IMR-90 (cell line): ENCODE measurements at regions not wholly inside any gene's neighbourhood (a gene's known extent, or its start where the extent isn't known, plus 50 kb on each side); places are given as distances from the start of the nearest gene placed in this dataset.

Experiments
- ATAC-seq: fragments of 200-7000 bp; cut with Tn5 transposase; 2 replicates; pipeline ENCODE4 v1.9.1; 2020; ENCODE audit warnings: low read depth, mild to moderate bottlenecking, moderate library complexity
- BruUV-seq: library from RNA; stranded (reverse); fragments of 400-500 nt; replicated peaks from 2 replicates; lab custom pipeline; 2021; lab: Mats Ljungman, UMichigan
- CTCF ChIA-PET: fragments of 300-600 bp; formaldehyde crosslinking; extraction: SDS; loops from one replicate; lab custom pipeline; 2021; ENCODE audit warnings: antibody characterized with exemption; lab: Yijun Ruan, JAX
- POLR2A ChIA-PET: fragments of 300-600 bp; sonication (Branson Sonifier 250); formaldehyde crosslinking; loops from one replicate; lab custom pipeline; 2022; ENCODE audit warnings: antibody characterized with exemption; ENCODE audit not compliant: unreplicated experiment; lab: Charles Lee
- DNase-seq: peaks from one replicate; pipeline ENCODE4 v3.0.0; 2013
- H2AFZ ChIP-seq: replicated peaks from 2 replicates; pipeline ENCODE3; 2013; ENCODE audit warnings: low read length, mild to moderate bottlenecking; ENCODE audit not compliant: poor library complexity
- H2AK5ac ChIP-seq: 2 replicates; pipeline ENCODE4 v1.6.1; 2013; ENCODE audit warnings: low read depth, low read length, inconsistent platforms
- H2AK9ac ChIP-seq: replicated peaks from 2 replicates; pipeline ENCODE3; 2013; ENCODE audit warnings: mild to moderate bottlenecking, low read depth, low read length, moderate library complexity; ENCODE audit not compliant: poor library complexity
- H2BK120ac ChIP-seq: 2 replicates; pipeline ENCODE4 v1.6.1; 2013; ENCODE audit warnings: low read depth, low read length, inconsistent platforms
- H2BK15ac ChIP-seq: 3 replicates; pipeline ENCODE4 v1.6.1; 2013; ENCODE audit warnings: low read depth, low read length, inconsistent platforms
- H2BK20ac ChIP-seq: 2 replicates; pipeline ENCODE4 v1.6.1; 2013; ENCODE audit warnings: low read depth, mild to moderate bottlenecking, inconsistent platforms, low read length, moderate library complexity
- H2BK5ac ChIP-seq: 2 replicates; pipeline ENCODE4 v1.6.1; 2013; ENCODE audit warnings: mild to moderate bottlenecking, low read depth, low read length, inconsistent platforms; ENCODE audit not compliant: poor library complexity, severe bottlenecking
- H3K14ac ChIP-seq: replicated peaks from 2 replicates; pipeline ENCODE4 v1.6.1; 2013; ENCODE audit warnings: low read depth, low read length, inconsistent platforms
- H3K18ac ChIP-seq: 2 replicates; pipeline ENCODE4 v1.6.1; 2013; ENCODE audit warnings: low read depth, low read length, control low read depth
- H3K23ac ChIP-seq: 2 replicates; pipeline ENCODE4 v1.6.1; 2013; ENCODE audit warnings: low read depth, low read length, inconsistent platforms
- H3K27ac ChIP-seq: 2 replicates; pipeline ENCODE4 v1.5.1; 2013; ENCODE audit warnings: mild to moderate bottlenecking, control low read depth, low read length; ENCODE audit not compliant: insufficient read depth
- H3K27me3 ChIP-seq: 2 replicates; pipeline ENCODE4 v1.6.1; 2013; ENCODE audit warnings: low read length; ENCODE audit not compliant: control insufficient read depth, insufficient read depth
- H3K36me3 ChIP-seq: 2 replicates; pipeline ENCODE4 v1.6.1; 2013; ENCODE audit warnings: low read length, mixed read lengths; ENCODE audit not compliant: control insufficient read depth, insufficient read depth
- H3K4ac ChIP-seq: 2 replicates; pipeline ENCODE4 v1.6.1; 2013; ENCODE audit warnings: low read depth, low read length, inconsistent platforms
- H3K4me1 ChIP-seq: 2 replicates; pipeline ENCODE4 v1.6.1; 2013; ENCODE audit warnings: low read length, mixed read lengths; ENCODE audit not compliant: control insufficient read depth, insufficient read depth
- H3K4me2 ChIP-seq: 2 replicates; pipeline ENCODE4 v1.6.1; 2013; ENCODE audit warnings: low read depth, mild to moderate bottlenecking, control low read depth, low read length, moderate library complexity
- H3K4me3 ChIP-seq: 2 replicates; pipeline ENCODE4 v1.5.1; 2013; ENCODE audit warnings: low read depth, mild to moderate bottlenecking, control low read depth, low read length, moderate library complexity; ENCODE audit not compliant: insufficient read depth
- H3K56ac ChIP-seq: 2 replicates; pipeline ENCODE4 v1.6.1; 2013; ENCODE audit warnings: low read length, inconsistent platforms; ENCODE audit not compliant: insufficient read depth; ENCODE audit errors: extremely low read depth
- H3K79me1 ChIP-seq, 2 experiments: 2 replicates each; pipeline ENCODE4 v1.6.1; 2013; ENCODE audit warnings: low read length in 2 of 2, inconsistent platforms in 1 of 2, low read depth in 1 of 2
- H3K9ac ChIP-seq: 2 replicates; pipeline ENCODE4 v1.6.1; 2013; ENCODE audit warnings: low read depth, low read length, control low read depth
- H3K9me1 ChIP-seq: 2 replicates; pipeline ENCODE4 v1.6.1; 2013; ENCODE audit warnings: low read length, inconsistent platforms; ENCODE audit not compliant: insufficient read depth
- H3K9me3 ChIP-seq: 2 replicates; pipeline ENCODE4 v1.6.1; 2013; ENCODE audit warnings: low read length; ENCODE audit not compliant: control insufficient read depth, insufficient read depth
- H4K20me1 ChIP-seq: 2 replicates; pipeline ENCODE4 v1.6.1; 2013; ENCODE audit warnings: low read length, inconsistent platforms; ENCODE audit not compliant: insufficient read depth
- H4K5ac ChIP-seq: 2 replicates; pipeline ENCODE4 v1.6.1; 2013; ENCODE audit warnings: mild to moderate bottlenecking, low read depth, low read length, control low read depth
- H4K8ac ChIP-seq, 2 experiments: 2 replicates each; pipeline ENCODE4 v1.6.1; 2013; ENCODE audit warnings: low read depth in 2 of 2, low read length in 2 of 2, control low read depth in 1 of 2, inconsistent platforms in 1 of 2
- H4K91ac ChIP-seq: 2 replicates; pipeline ENCODE4 v1.6.1; 2013; ENCODE audit warnings: low read depth, low read length, inconsistent platforms; ENCODE audit not compliant: insufficient read depth
- BHLHE40 ChIP-seq: fragments of 150-350 bp; IDR thresholded peaks from 2 replicates; pipeline ENCODE4 v1.6.1; 2016; ENCODE audit warnings: mild to moderate bottlenecking, low read depth, low read length
- MXI1 ChIP-seq: IDR thresholded peaks from 2 replicates; pipeline ENCODE4 v1.6.1; 2012; ENCODE audit warnings: low read depth, mild to moderate bottlenecking, low read length, moderate library complexity, borderline replicate concordance
- RCOR1 ChIP-seq: IDR thresholded peaks from 2 replicates; pipeline ENCODE4 v1.6.1; 2012; ENCODE audit warnings: mild to moderate bottlenecking, low read length, improper control_type of control experiment; ENCODE audit not compliant: insufficient replicate concordance
- SMC3 ChIP-seq: fragments of 150-350 bp; IDR thresholded peaks from 2 replicates; pipeline ENCODE4 v1.6.1; 2016; ENCODE audit warnings: low read depth, mild to moderate bottlenecking, antibody characterized with exemption, low read length, moderate library complexity
- WGBS, 2 experiments: methylation state at CpG; one replicate each; pipeline versions ENCODE4 v1.1.5 to v1.1.7; 2013; ENCODE audit warnings: missing lambda C conversion rate in 2 of 2; ENCODE audit not compliant: insufficient read length in 1 of 2; ENCODE audit errors: extremely low coverage in 2 of 2; 5-methylcytosine and 5-hydroxymethylcytosine counted together
- dilution Hi-C: fragments of 300-500 bp; cut with HindIII; formaldehyde crosslinking; loops from one replicate; pipeline ENCODE4 v1.14.3; 2018; ENCODE audit warnings: low sequenced_read_pairs; ENCODE audit not compliant: unreplicated experiment
- in situ Hi-C: fragments of 300-500 bp; cut with MboI; formaldehyde crosslinking; loops from 3 replicates; pipeline ENCODE4 v1.14.3; 2019; ENCODE audit warnings: low sequenced_read_pairs, inconsistent platforms, mixed read lengths
- intact Hi-C: fragments of 100-400 bp; cut with micrococcal nuclease; formaldehyde crosslinking; loops from 2 replicates; pipeline ENCODE4 v1.10.0; 2022
- TF ChIP-seq, protein P1 (sequence below): fragments of 150-350 bp; IDR thresholded peaks from 2 replicates; pipeline ENCODE4 v1.6.1; 2017; ENCODE audit warnings: mild to moderate bottlenecking, antibody characterized with exemption, low read length, low read depth

GRCh38 chr9:78539188-78539587 is 242.3 kb downstream of the PSAT1 start:
- Histone ChIP-seq H3K9me3 (no peaks in the 10 kb centered on the region), H2BK20ac (no peak overlapping the region), H3K4me3 (no peak overlapping the region), H3K14ac (no peak overlapping the region), H2BK120ac (no peak overlapping the region), H3K56ac (no peak overlapping the region), H2BK5ac (no peak overlapping the region), H3K23ac (no peak overlapping the region), H3K36me3 (no peaks in the 10 kb centered on the region), H2AK5ac (peak overlapping the region; percentile 49), H3K9ac (no peak overlapping the region), H3K4ac (no peak overlapping the region), H2AFZ (no peak overlapping the region), H4K91ac (no peak overlapping the region), H3K18ac (no peak overlapping the region; the same call in 1 of the 2 replicates), H3K4me2 (no peak overlapping the region), H3K27me3 (peaks cover 3% of the 10 kb centered on the region; the same call in 1 of the 2 replicates), H4K5ac (no peak overlapping the region), H2AK9ac (no peak overlapping the region), H3K4me1 (peaks cover 5% of the 10 kb centered on the region), H2BK15ac (no peak overlapping the region; the same call in 2 of the 3 replicates), H3K9me1 (no peaks in the 10 kb centered on the region), H3K79me1 (no peaks in the 10 kb centered on the region), H3K27ac (no peak overlapping the region), H4K8ac (no peak overlapping the region), H4K20me1 (no peaks in the 10 kb centered on the region)
- ATAC-seq (no peak), DNase-seq (no peak)
- ChIA-PET CTCF (no interaction called here), POLR2A (no interaction called here)
- intact Hi-C loops (no loop called here), in situ Hi-C loops (no loop called here), dilution Hi-C loops (no loop called here)
- BruUV-seq: no TSS peak
- TF ChIP-seq, protein P1, sequence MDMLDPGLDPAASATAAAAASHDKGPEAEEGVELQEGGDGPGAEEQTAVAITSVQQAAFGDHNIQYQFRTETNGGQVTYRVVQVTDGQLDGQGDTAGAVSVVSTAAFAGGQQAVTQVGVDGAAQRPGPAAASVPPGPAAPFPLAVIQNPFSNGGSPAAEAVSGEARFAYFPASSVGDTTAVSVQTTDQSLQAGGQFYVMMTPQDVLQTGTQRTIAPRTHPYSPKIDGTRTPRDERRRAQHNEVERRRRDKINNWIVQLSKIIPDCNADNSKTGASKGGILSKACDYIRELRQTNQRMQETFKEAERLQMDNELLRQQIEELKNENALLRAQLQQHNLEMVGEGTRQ: no peak
- TF ChIP-seq BHLHE40 (no peak), SMC3 (no peak), RCOR1 (no peak), MXI1 (no peak)
- no CpG with 5 or more reads among the region's 3 CpGs for WGBS, 2 experiments
